HG02885 (cell line): ENCODE measurements at regions not wholly inside any gene's neighbourhood (a gene's known extent, or its start where the extent isn't known, plus 50 kb on each side); places are given as distances from the start of the nearest gene placed in this dataset.

ENCODE experiments used
- ATAC-seq: cut with Tn5 transposase; IDR thresholded peaks from one replicate; pipeline ENCODE4 v1.9.1; 2021; ENCODE audit warnings: mild to moderate bottlenecking; ENCODE audit not compliant: unreplicated experiment, poor library complexity

GRCh38 chr14:97649752-97650151, 852.6 kb downstream of the VRK1 start:
- ATAC-seq = no peak

GRCh38 chr14:97655169-97655948, 858.2 kb downstream of the VRK1 start:
- ATAC-seq = no peak

- no peak for ATAC-seq
Measured at GRCh38 chr14:97657609-97658008, 860.4 kb downstream of the VRK1 start.

GRCh38 chr14:97687944-97688630, 890.9 kb downstream of the VRK1 start:
- ATAC-seq = no peak

- no peak for ATAC-seq
Measured at GRCh38 chr14:97688631-97689336, 891.6 kb downstream of the VRK1 start.

GRCh38 chr14:97692084-97692483, 894.9 kb downstream of the VRK1 start:
- ATAC-seq = no peak

GRCh38 chr14:97695456-97695981, 898.3 kb downstream of the VRK1 start:
- no peak for ATAC-seq

- no peak for ATAC-seq
Measured at GRCh38 chr14:97697772-97698171, 900.6 kb downstream of the VRK1 start.

GRCh38 chr14:97699026-97699425, 901.8 kb downstream of the VRK1 start:
- no peak for ATAC-seq

GRCh38 chr14:97703006-97703760, 906.0 kb downstream of the VRK1 start:
- no peak for ATAC-seq

GRCh38 chr14:97704316-97704885, 907.2 kb downstream of the VRK1 start:
- ATAC-seq = no peak

GRCh38 chr14:97705107-97705506, 907.9 kb downstream of the VRK1 start:
- ATAC-seq = no peak

- no peak for ATAC-seq
Measured at GRCh38 chr14:97705976-97706375, 908.8 kb downstream of the VRK1 start.

- no peak for ATAC-seq
Measured at GRCh38 chr14:97706819-97707218, 909.6 kb downstream of the VRK1 start.

GRCh38 chr14:97707603-97708002, 910.4 kb downstream of the VRK1 start:
- ATAC-seq = no peak

GRCh38 chr14:97709552-97709951, 912.4 kb downstream of the VRK1 start:
- ATAC-seq = no peak

GRCh38 chr14:97710726-97711125, 913.5 kb downstream of the VRK1 start:
- no peak for ATAC-seq

- ATAC-seq = no peak
Measured at GRCh38 chr14:97712471-97712870, 915.3 kb downstream of the VRK1 start.

- no peak for ATAC-seq
Measured at GRCh38 chr14:97713023-97713422, 915.8 kb downstream of the VRK1 start.

- ATAC-seq = no peak
Measured at GRCh38 chr14:97718886-97719442, 921.8 kb downstream of the VRK1 start.
